GM23248 (cell line): ENCODE measurements at regions not wholly inside any gene's neighbourhood (a gene's known extent, or its start where the extent isn't known, plus 50 kb on each side); places are given as distances from the start of the nearest gene placed in this dataset.
"Not testable (repeated sequence)": the region's sequence is repeated elsewhere in the genome, so short reads cannot be mapped to it uniquely, and the experiment has no call there.

Experiments used
- DNase-seq: peaks from one replicate; pipeline ENCODE4 v3.0.0-alpha.2; 2015
- H2AFZ ChIP-seq: fragments of 200-600 bp; sonication (generic); 2 replicates; pipeline ENCODE4 v1.6.1; 2016; ENCODE audit warnings: antibody characterized with exemption
- H3F3A ChIP-seq: fragments of 200-600 bp; sonication (generic); 2 replicates; pipeline ENCODE4 v1.6.1; 2016; ENCODE audit warnings: mild to moderate bottlenecking, antibody characterized with exemption, mixed run types; ENCODE audit not compliant: insufficient read depth
- H3K27ac ChIP-seq: fragments of 200-600 bp; sonication (generic); 2 replicates; pipeline ENCODE4 v1.5.1; 2016; ENCODE audit warnings: mild to moderate bottlenecking
- H3K27me3 ChIP-seq: fragments of 200-600 bp; sonication (generic); replicated peaks from 2 replicates; pipeline ENCODE4 v1.6.1; 2016; ENCODE audit warnings: mild to moderate bottlenecking; ENCODE audit not compliant: insufficient read depth
- H3K36me3 ChIP-seq: fragments of 200-600 bp; sonication (generic); 2 replicates; pipeline ENCODE4 v1.6.1; 2016; ENCODE audit warnings: low read depth, mild to moderate bottlenecking
- H3K4me1 ChIP-seq: fragments of 200-600 bp; sonication (generic); 2 replicates; pipeline ENCODE4 v1.6.1; 2016; ENCODE audit warnings: mild to moderate bottlenecking; ENCODE audit not compliant: insufficient read depth
- H3K4me2 ChIP-seq: fragments of 200-600 bp; sonication (generic); one replicate; pipeline ENCODE4 v1.6.1; 2016; ENCODE audit warnings: mild to moderate bottlenecking; ENCODE audit not compliant: unreplicated experiment
- H3K4me3 ChIP-seq: fragments of 200-600 bp; sonication (generic); 2 replicates; pipeline ENCODE4 v1.5.1; 2016; ENCODE audit warnings: mild to moderate bottlenecking
- H3K79me2 ChIP-seq: fragments of 200-600 bp; sonication (generic); 2 replicates; pipeline ENCODE4 v1.6.1; 2016; ENCODE audit warnings: mild to moderate bottlenecking; ENCODE audit not compliant: insufficient read depth
- H3K9ac ChIP-seq: fragments of 200-600 bp; sonication (generic); 2 replicates; pipeline ENCODE4 v1.6.1; 2016; ENCODE audit warnings: mild to moderate bottlenecking
- H3K9me2 ChIP-seq: fragments of 200-600 bp; sonication (generic); 2 replicates; pipeline ENCODE4 v1.6.1; 2016; ENCODE audit warnings: mixed run types, mild to moderate bottlenecking, moderate library complexity; ENCODE audit not compliant: insufficient read depth
- H3K9me3 ChIP-seq: fragments of 200-600 bp; sonication (generic); one replicate; pipeline ENCODE4 v1.6.1; 2017; ENCODE audit warnings: low read depth
- H4K20me1 ChIP-seq: fragments of 200-600 bp; sonication (generic); 2 replicates; pipeline ENCODE4 v1.6.0; 2016; ENCODE audit not compliant: insufficient read depth
- EZH2 ChIP-seq: fragments of 200-600 bp; sonication (generic); IDR thresholded peaks from 2 replicates; pipeline ENCODE4 v1.6.1; 2018; ENCODE audit warnings: antibody characterized with exemption, mild to moderate bottlenecking; ENCODE audit not compliant: insufficient read depth, poor library complexity, severe bottlenecking
- EZH2phosphoT487 ChIP-seq: fragments of 200-600 bp; sonication (generic); IDR thresholded peaks from 2 replicates; pipeline ENCODE4 v1.6.1; 2018; ENCODE audit warnings: antibody characterized with exemption, moderate library complexity, mild to moderate bottlenecking, low read depth; ENCODE audit not compliant: insufficient read depth
- WGBS, 2 experiments: methylation state at CpG; one replicate each; pipeline ENCODE4 v1.1.6; 2015 to 2017; ENCODE audit warnings: low lambda C conversion rate in 2 of 2, low coverage in 1 of 2; ENCODE audit errors: missing lambda C conversion rate in 2 of 2; 5-methylcytosine and 5-hydroxymethylcytosine counted together
- in situ Hi-C: fragments of 300-500 bp; cut with MboI; formaldehyde crosslinking; loops from 2 replicates; pipeline ENCODE4 v1.15.0; 2020

DNA sequence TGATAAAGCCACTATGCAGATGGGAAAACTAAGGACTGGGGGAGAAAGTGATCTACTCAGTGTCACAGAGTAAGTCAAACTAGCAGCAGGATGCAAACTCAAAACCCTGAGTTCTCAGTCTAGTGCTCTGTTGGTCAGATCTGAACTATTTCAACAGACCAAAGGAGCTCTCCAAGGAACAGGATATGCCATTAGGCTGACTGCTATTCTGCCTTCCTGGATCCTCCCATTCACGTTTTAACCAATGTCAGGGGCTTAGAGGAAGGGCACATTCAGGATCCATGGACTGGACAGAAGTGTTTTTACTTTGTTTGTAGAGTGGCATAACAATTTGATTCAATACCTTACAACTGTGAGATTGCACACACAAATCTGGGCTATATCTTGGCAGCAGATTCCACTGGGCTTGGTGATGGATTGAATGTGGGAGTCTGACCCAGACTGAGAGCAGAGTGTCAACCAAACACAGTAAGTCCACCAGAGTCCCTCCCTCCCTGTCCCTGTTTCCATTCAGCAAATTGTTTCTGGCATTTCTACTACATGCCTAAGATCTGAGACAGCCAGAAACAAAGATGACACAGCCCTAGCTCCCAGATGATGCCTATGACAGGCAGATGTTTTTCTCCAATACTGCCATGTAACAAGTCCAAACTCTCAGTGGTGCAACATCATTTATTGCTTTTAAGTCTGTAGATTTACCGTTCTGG lies 337.8 kb upstream of the CDH5 start:
- peaks cover 22% of the 10 kb centered on the region for H3K4me1 ChIP-seq
- H3K9me2 ChIP-seq: no peaks in the 10 kb centered on the region
- peak overlapping the region; percentile 60 for H3K4me2 ChIP-seq
- in situ Hi-C loops: no loop called here
- H3F3A ChIP-seq: peaks cover 30% of the 10 kb centered on the region
- H2AFZ ChIP-seq: peak overlapping the region; percentile 56; the same call in 1 of the 2 replicates
- no peaks in the 10 kb centered on the region for H3K79me2 ChIP-seq
- DNase-seq: peak; percentile 92
- H3K9ac ChIP-seq: peak overlapping the region; percentile 45; the same call in 1 of the 2 replicates
- peak overlapping the region; percentile 43; the same call in 1 of the 2 replicates for H3K4me3 ChIP-seq
- H3K27ac ChIP-seq: peak overlapping the region; percentile 76
- WGBS, 2 experiments: 0 to 3% methylated on average over 2 of the region's 2 CpGs
- no peaks in the 10 kb centered on the region for H3K9me3 ChIP-seq
- no peaks in the 10 kb centered on the region for H4K20me1 ChIP-seq
- TF ChIP-seq EZH2 (no peak), EZH2phosphoT487 (no peak)
- H3K36me3 ChIP-seq: no peaks in the 10 kb centered on the region
- H3K27me3 ChIP-seq: no peaks in the 10 kb centered on the region

DNA sequence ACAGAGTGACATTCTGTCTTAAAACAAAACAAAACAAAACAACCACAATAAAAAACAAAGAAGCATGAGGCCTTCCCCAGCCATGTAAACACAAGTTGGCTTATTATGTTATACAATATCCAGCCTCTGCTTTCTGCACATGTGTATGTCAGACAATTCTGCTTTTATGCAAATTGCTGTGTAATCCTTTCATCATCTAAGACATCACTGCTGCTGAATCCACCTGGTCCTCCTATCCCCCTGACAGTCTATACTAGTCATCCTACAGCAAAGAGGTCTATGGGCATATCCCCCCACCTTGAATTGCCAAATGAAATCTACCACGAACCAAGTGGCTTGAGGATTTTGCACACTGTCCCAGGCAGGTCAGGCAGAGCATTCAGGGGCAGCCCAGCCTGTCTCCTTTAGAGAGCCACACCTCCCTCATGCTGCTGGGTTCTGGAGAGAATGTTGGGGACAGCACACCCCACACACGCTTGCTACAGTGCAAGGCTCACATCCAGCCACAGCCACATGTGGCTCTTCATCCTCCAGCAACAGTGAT lies 339.6 kb upstream of the CDH5 start:
- peaks cover 30% of the 10 kb centered on the region for H3F3A ChIP-seq
- TF ChIP-seq EZH2: no peak
- no peak for TF ChIP-seq EZH2phosphoT487
- no peak for DNase-seq
- WGBS, 2 experiments: 69 to 75% methylated on average over 2 of the region's 2 CpGs
- no peaks in the 10 kb centered on the region for H3K9me3 ChIP-seq
- no peaks in the 10 kb centered on the region for H3K36me3 ChIP-seq
- H3K27ac ChIP-seq: no peak overlapping the region
- no peak overlapping the region for H2AFZ ChIP-seq
- H3K4me2 ChIP-seq: no peak overlapping the region
- H4K20me1 ChIP-seq: no peaks in the 10 kb centered on the region
- H3K4me1 ChIP-seq: peaks cover 22% of the 10 kb centered on the region
- H3K27me3 ChIP-seq: no peaks in the 10 kb centered on the region
- no peaks in the 10 kb centered on the region for H3K9me2 ChIP-seq
- H3K4me3 ChIP-seq: no peak overlapping the region
- H3K9ac ChIP-seq: no peak overlapping the region
- in situ Hi-C loops: no loop called here
- no peaks in the 10 kb centered on the region for H3K79me2 ChIP-seq

- Histone ChIP-seq H4K20me1 (no peaks in the 10 kb centered on the region), H3K27me3 (no peaks in the 10 kb centered on the region), H2AFZ (no peak overlapping the region), H3K4me1 (peaks cover 22% of the 10 kb centered on the region), H3K36me3 (no peaks in the 10 kb centered on the region), H3F3A (peaks cover 30% of the 10 kb centered on the region), H3K9me3 (no peaks in the 10 kb centered on the region), H3K4me2 (no peak overlapping the region), H3K9me2 (no peaks in the 10 kb centered on the region), H3K9ac (no peak overlapping the region), H3K4me3 (no peak overlapping the region), H3K27ac (no peak overlapping the region), H3K79me2 (no peaks in the 10 kb centered on the region)
- 96 to 100% methylated on average over 5 of the region's 5 CpGs for WGBS, 2 experiments
- in situ Hi-C loops: no loop called here
- no peak for TF ChIP-seq EZH2phosphoT487
- TF ChIP-seq EZH2: no peak
- DNase-seq: peak; percentile 31
These were observed 340.3 kb upstream of the CDH5 start for GRCh38 chr16:66026211-66026610.

DNA sequence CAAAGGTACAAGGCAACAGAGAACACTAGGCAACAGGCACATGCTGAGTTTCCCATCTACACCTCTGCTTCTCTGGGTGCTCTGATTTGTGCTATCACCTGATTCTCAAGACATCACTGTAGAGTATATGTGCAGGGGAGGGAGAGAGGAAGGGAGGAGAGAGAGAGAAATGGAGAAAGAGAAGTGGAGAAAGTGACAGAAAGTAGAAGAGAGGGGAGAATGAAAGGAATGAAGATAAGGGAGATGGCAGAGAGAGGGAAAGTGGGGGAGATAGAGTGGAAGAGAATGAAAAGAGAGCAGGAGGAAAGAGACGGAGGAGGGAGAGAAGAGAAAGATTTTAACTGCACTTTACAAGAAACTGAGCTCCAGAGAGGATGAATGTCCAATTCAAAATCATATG lies 340.7 kb upstream of the CDH5 start:
- no peak overlapping the region for H3K27ac ChIP-seq
- in situ Hi-C loops: no loop called here
- H3K9ac ChIP-seq: no peak overlapping the region
- H3K9me2 ChIP-seq: no peaks in the 10 kb centered on the region
- no peak overlapping the region for H3K4me2 ChIP-seq
- no peak overlapping the region for H2AFZ ChIP-seq
- H3K9me3 ChIP-seq: no peaks in the 10 kb centered on the region
- H3K36me3 ChIP-seq: no peaks in the 10 kb centered on the region
- H3K27me3 ChIP-seq: no peaks in the 10 kb centered on the region
- H3K4me3 ChIP-seq: no peak overlapping the region
- no peak for DNase-seq
- no peaks in the 10 kb centered on the region for H4K20me1 ChIP-seq
- 0 to 3% methylated on average over 1 of the region's 1 CpG for WGBS, 2 experiments
- TF ChIP-seq EZH2phosphoT487: no peak
- TF ChIP-seq EZH2: no peak
- peaks cover 30% of the 10 kb centered on the region for H3F3A ChIP-seq
- no peaks in the 10 kb centered on the region for H3K79me2 ChIP-seq
- peaks cover 22% of the 10 kb centered on the region for H3K4me1 ChIP-seq

DNA sequence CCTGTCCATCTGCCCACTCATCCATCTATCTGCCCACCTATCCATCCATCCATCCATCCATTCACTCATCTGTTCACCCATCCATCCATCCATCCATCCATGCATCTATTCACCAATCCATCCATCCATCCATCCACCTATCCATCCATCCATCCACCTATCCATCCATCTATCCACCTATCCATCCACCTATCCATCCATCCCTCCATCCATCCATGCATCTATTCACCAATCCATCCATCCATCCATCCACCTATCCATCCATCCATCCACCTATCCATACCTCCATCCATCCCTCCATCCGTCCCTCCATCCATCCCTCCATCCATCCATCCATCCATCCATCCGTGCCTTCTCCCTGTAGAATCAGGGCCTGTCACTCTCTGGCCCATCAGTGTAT lies 341.9 kb upstream of the CDH5 start:
- H3K79me2 ChIP-seq, H3K4me3 ChIP-seq, H3K9me3 ChIP-seq, H3K9me2 ChIP-seq, DNase-seq, H2AFZ ChIP-seq, H4K20me1 ChIP-seq, H3K27me3 ChIP-seq, H3K9ac ChIP-seq, in situ Hi-C loops, H3K36me3 ChIP-seq, H3K27ac ChIP-seq, H3K4me2 ChIP-seq: not testable (repeated sequence)
- WGBS, 2 experiments: 48 to 71% methylated on average over 2 of the region's 2 CpGs
- Histone ChIP-seq H3K4me1 (peaks cover 21% of the 10 kb centered on the region), H3F3A (peaks cover 24% of the 10 kb centered on the region)
